EL (cell line): ENCODE measurements at regions not wholly inside any gene's neighbourhood (a gene's known extent, or its start where the extent isn't known, plus 50 kb on each side); places are given as distances from the start of the nearest gene placed in this dataset.
"Not testable (repeated sequence)": the region's sequence is repeated elsewhere in the genome, so short reads cannot be mapped to it uniquely, and the experiment has no call there.

Source experiments
- DNase-seq: peaks from one replicate; pipeline ENCODE4 v3.0.0-alpha.2; 2016

- DNase-seq: no peak
Observed at GRCh38 chr22:44650806-44651205, 51.2 kb upstream of the PRR5 start.

DNA sequence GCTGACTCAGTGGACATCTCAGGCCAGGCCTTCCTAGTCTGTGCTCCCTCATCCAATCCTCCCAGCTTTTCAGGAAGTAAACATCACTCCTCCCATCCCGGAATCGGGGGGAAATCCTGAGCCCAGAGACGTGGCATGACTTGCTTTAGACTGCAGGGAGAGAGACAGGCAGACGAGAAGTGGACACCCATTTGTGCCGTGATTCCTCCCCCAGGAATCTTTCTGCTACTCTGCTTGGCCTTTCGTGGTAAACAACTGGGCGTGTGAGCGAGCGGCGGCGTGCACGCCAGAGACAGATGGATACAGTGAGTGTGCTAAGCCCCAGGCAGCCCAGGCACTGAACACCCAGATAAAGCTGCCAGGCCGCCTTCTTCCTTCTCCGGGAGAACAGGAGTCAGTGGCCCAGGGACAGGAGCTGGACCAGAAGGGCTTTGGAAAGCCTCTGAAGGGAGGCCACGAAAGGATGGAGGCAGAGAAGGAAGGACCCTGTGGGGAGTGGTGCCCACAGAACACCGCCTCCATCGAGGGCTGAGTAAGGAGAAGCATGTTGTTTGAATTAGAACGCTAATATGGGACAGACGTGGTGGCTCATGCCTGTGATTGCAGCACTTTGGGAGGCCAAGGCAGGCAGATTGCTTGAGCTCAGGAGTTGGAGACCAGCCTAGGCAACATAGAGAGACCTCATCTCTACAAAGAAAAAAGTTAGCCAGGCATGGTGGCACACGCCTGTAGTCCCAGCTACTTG is 53.0 kb upstream of the PRR5 start:
- DNase-seq: peak; percentile 84

GRCh38 chr22:44648085-44648820 is 53.8 kb upstream of the PRR5 start:
- no peak for DNase-seq

GRCh38 chr22:44647141-44647540 is 54.9 kb upstream of the PRR5 start:
- no peak for DNase-seq

- DNase-seq: no peak
Observed at GRCh38 chr22:44646668-44647067, 55.3 kb upstream of the PRR5 start.

DNA sequence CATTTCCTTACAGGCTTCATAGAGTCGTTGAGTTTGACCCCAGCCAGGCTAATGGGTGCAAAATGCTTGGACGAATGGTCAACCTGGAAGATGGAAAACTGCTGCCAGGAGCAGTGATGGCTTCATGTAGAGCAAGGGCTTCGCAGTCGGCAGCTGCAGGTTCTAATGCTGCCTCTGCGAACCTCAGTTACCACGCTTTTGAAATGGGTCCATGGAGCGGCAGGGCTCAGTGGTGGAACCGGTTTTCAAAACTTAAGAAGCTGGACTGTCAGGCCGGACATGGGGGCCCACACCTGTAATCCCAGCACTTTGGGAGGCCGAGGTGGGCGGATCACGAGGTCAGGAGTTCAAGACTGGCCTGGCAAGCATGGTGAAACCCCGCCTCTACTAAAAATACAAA is 55.9 kb upstream of the PRR5 start:
- DNase-seq: no peak

DNA sequence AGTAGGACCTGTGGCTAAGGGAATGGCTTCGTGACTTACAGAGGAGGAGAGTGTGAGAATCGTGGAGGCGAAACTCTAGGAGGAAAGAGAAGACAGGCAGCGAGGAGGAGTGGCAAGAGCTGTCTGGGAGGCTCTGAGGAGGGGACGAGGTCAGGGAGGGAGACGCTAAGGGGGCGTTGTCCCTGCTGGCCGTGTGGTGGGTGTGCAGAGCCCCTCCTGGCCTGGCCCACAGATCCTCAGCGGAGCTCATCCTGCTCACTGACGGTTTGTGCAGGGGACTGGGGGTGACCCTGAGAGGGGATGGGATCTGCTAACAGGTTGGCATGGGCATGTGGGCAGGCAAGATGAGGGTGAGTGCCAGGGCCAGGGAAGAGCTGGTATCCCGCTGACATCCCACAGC is 56.5 kb upstream of the PRR5 start:
- DNase-seq: no peak

DNA sequence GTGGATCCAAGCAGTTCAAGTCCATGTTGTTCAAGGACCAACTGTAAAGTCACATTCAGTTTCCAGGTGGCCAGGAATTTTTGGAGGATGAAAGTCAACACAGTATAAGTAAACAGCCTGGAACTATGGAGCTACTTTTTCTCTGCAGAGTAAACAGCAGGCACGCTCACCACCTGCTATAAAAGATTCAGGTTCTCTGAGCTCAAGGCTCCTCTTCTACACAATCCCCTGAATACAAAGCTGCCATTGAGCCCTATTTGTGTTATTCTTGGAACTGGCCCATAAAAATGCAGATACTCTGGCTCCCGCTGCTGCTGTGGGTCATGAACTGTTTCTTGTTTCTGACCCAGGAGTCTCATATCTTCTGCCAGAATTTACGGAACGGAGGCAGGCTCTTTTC is 56.9 kb upstream of the PRR5 start:
- DNase-seq: no peak

DNA sequence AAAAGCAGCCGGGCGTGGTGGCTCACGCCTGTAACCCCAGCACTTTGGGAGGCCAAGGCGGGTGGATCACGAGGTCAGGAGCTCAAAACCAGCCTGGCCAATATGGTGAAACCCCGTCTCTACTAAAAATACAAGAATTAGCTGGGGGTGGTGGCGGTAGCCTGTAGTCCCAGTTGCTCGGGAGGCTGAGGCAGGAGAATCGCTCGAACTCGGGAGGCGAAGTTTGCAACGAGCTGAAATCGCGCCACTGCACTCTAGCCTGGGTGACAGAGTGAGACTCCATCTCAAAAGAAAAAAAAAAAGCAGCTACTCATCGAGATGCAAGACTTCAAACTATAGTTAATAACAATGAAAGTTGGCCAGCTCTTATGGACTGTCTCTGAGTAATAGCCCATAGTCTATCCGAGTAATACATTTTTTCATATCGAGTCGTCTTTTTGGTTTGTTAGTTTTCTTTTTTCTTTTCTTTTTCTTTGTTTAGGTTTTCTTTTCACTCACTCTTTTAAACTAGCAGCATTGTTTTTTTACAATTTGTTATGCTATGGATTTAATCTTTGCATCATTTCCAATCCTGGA is 58.4 kb upstream of the PRR5 start:
- DNase-seq: not testable (repeated sequence)

- DNase-seq: no peak
Observed at GRCh38 chr22:44642096-44642644, 59.8 kb upstream of the PRR5 start.

DNA sequence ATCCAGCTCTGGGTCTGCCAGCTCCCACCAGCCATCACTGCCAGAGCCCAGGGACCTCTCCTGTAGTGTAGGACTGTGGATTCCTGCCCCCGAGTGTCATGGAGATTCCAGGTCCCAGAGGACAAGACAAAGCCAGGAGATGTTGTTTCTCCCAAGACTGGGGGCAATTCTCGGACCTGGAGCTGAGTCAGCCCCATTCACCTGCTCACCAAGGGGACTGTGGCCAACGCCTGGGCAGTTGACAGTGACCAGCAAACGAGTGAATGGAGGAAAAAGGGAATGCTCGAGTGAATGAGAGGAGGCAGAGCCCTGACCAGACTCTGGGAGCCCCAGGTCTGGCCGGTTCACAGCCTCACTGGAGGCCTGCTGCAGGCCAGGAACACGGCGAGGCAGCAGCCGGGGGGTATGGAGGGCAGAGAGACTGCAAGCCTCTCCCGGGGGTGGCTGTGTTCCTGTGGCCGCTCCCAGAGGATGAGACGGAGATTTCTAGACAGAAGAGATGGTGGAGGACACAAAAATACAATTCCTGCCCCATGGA is 61.3 kb upstream of the PRR5 start:
- no peak for DNase-seq

GRCh38 chr22:44639891-44640617 is 62.0 kb upstream of the PRR5 start:
- no peak for DNase-seq

DNA sequence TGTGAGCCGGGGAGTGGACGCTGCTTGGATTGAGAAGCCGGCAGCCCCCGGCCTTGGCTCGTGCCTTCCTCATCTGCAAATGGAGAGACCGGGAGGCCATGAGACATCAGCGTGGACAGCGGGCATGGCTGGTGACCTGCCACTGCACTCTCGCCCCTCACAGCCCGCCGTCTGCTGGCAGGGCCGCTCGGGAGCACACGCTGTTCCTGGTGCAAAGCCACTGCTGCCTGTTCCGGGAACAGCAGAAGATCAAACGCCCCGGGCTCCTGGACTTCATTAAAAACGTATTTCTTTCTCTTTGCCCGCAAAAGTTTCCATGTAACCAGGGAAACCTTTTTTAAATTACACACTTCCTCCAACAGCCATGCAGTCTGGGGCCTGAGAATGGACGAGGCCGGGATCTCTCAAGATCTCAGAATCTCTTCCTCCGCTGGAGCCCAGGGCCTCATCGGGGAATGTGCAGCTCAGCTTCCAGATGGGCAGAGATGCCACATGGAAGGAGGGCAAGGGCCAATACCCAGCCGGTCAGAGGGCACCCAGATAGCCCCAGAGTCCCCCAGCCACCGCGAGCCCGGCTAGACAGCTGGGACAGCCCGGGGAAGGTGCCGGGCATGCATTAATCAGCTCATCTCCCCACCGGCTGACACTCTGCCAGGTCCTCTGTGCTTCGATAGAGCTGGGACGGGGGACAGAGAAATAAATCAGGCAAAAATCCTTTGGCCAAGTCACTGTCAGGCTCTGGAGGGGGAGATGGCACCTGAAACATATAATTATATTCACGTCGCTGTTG is 62.8 kb upstream of the PRR5 start:
- peak; percentile 9 for DNase-seq

DNA sequence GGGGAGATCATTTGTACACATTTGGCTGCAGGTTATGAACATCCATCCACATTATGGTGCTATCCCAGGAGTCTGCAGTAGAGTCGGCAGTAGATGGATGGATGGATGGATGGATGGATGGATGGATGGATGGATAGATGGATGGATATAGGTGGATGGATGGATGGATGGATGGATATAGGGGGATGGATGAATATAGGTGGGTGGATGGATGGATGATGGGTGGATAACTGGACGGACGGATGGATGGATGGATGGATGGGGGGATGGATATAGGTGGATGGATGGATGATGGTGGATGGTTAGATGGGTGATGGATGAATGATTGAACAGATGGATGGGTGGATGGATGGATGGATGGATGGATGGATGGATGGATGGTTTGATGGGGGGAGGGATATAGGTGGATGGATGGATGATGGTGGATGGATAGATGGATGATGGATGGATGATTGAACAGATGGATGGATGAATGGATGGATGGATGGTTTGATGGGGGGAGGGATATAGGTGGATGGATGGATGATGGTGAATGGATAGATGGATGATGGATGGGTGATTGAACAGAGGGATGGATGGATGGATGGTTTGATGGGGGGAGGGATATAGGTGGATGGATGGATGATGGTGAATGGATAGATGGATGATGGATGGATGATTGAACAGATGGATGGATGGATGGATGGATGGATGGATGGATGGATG is 65.3 kb upstream of the PRR5 start:
- not testable (repeated sequence) for DNase-seq

DNA sequence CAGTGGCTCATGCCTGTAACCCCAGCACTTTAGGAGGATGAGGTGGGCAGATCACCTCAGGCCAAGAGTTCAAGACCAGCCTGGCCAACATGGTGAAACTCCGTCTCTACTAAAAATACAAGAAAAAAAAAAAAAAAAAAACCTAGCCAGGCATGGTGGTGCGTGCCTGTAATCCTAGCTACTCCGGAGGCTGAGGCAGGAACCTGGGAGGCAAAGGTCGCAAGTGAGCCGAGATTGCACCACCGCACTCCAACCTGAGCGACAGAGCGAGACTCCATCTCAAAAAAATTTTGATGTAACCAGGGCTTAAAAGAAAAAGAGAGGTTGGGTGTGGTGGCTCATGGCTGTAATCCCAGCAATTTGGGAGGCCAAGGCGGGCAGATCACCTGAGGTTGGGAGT is 66.4 kb upstream of the PRR5 start:
- not testable (repeated sequence) for DNase-seq

DNA sequence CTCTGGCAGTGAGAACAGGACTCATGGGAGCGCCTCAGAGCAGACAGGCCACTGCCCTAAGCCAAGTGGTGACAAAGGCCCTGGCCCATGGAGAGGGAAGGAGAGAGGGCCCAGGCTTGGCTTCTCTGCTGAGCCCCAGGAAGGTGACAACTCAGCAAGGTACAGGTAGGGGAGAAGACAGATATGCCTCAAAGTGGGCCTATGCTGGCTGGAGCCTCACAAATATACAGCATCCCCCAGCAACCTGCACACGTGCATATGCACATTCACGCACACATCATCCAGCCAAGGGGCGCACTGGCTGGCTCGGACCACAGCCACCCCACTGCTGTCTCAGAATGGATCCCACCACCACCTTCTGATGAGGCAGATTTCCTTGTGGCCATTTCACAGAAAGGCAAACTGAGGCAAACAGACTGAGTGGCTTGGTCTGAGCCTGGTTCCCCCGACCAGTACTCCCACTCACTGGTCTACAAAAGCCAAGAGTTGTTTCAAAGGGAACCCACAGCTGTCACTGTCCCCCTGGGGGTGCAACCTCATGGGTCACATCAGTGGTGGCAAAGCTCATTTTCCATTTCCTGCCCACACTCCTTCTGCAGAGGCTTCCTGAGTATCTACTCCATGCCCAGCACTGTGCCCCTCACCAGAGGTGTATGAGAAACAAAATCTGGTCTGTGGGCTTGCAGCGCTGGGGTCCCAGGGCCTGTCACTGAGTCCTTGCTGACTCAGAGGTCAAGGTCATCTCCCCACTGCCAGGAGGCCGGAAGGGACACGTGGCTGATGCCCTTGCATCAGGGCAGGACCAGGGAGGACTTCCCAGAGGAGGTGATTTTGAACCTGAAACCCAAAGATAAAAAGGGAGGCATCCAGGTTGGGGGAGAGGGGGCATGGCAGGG is 67.3 kb upstream of the PRR5 start:
- no peak for DNase-seq

DNA sequence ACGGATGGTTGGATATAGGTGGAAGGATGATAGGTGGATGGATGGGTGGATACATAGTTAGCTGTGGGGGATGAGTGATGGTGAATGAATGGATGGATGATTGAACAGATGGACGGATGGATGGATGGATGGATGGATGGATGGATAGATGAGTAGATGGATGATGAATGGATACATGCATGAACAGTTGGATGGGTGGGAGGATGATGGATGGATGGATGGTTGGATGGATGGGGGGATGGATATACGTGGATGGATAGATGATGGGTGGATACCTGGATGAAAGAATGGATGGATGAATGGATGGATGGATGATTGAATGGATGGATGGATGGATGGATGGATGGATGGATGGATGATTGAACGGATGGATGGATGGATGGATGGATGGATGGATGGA is 68.4 kb upstream of the PRR5 start:
- DNase-seq: no peak

DNA sequence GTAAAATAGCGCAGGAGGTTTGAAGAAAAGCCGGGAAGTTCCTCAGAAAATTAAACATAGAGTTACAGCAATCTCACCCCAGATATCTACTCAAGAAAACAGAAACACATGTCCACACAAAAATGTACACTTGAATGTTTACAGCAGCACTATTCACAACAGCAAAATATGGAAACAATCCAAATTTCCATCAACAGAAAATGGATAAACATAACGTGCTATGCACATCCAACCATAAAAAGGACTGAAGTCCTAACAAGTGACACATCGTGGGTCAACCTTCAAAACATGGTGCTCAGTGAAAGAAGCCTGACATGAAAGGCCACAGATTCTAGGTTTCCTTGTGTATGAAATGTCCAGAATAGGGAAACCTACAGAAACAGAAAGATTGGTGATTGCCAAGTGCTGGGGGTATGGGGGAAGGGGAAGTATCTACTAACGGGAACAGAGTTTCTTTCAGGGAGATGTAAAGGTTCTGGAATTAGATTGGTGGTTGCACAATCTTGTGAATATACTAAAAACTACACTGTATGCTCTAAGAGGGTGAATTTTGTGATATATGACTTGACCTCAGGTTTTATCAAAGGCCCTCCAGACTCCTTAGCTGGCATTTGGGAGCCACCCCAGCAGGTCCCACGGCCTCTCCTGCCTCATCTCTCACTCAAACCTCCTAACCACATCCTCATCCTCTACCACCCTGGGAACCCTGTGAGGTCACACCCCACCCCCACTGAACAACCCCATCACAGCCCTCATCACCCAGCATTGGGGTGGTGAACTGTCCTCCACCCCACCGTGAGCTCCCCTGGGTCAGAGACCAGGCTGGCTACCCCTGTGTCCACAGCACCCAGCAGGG is 69.2 kb upstream of the PRR5 start:
- DNase-seq: no peak

DNA sequence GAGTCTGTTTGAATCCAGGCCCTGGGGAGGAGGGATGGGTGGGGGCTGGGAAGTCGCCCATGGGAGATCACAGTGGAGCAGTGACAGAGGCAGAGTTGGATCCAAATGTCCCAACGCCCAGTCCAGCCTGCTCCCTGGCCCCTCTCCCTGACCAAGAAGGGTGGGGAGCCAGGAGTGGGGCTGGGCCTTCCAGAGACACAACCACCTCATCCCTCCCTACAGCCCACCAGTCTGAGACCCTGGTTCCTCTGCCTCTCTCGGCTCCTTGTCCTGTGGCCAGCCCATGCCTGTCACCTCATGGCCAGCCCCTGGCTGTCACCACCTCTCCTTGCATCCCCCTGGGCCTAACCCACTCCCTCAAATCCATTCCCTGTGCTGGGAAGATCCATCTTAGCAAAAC is 71.2 kb upstream of the PRR5 start:
- no peak for DNase-seq
